ENCODE measurements at regions not wholly inside any gene's neighbourhood (a gene's known extent, or its start where the extent isn't known, plus 50 kb on each side); places are given as distances from the start of the nearest gene placed in this dataset.

- TF ChIP-seq CTCF (IDR thresholded peaks at IDR 0.05) (no peak), EZH2 (IDR thresholded peaks at IDR 0.05; ENCODE audit: borderline replicate concordance, insufficient read depth, low read depth, low read length, poor library complexity, severe bottlenecking) (no peak)
Observed at GRCh38 chr15:79678032-79678701, 218.6 kb downstream of the MTHFS start.

Data from B cell (primary cell).